H9 (cell line): ENCODE measurements at regions not wholly inside any gene's neighbourhood (a gene's known extent, or its start where the extent isn't known, plus 50 kb on each side); places are given as distances from the start of the nearest gene placed in this dataset.

ENCODE experiments used
- DNase-seq: peaks from one replicate; pipeline ENCODE4 v3.0.0-alpha.2; 2017
- H2AFZ ChIP-seq: one replicate; pipeline ENCODE4 v1.6.1; 2013; ENCODE audit warnings: mild to moderate bottlenecking, low read length, control low read depth, moderate library complexity
- H2AK5ac ChIP-seq: 2 replicates; pipeline ENCODE4 v1.6.1; 2013; ENCODE audit warnings: low read length, control low read depth, mixed read lengths; ENCODE audit not compliant: insufficient read length
- H2BK120ac ChIP-seq: one replicate; pipeline ENCODE4 v1.6.1; 2013; ENCODE audit warnings: low read depth, mild to moderate bottlenecking, low read length, control low read depth, inconsistent platforms; ENCODE audit not compliant: poor library complexity, severe bottlenecking
- H2BK12ac ChIP-seq: 2 replicates; pipeline ENCODE4 v1.6.1; 2013; ENCODE audit warnings: low read length, control low read depth, mixed read lengths, low read depth; ENCODE audit not compliant: insufficient read length
- H2BK15ac ChIP-seq: 2 replicates; pipeline ENCODE4 v1.6.1; 2013; ENCODE audit warnings: low read depth, low read length, control low read depth
- H2BK20ac ChIP-seq: one replicate; pipeline ENCODE4 v1.6.1; 2013; ENCODE audit warnings: low read depth, mild to moderate bottlenecking, low read length, control low read depth, inconsistent platforms; ENCODE audit not compliant: poor library complexity, severe bottlenecking
- H2BK5ac ChIP-seq: 2 replicates; pipeline ENCODE4 v1.6.1; 2013; ENCODE audit warnings: low read length, control low read depth, mixed read lengths; ENCODE audit not compliant: insufficient read length
- H3K14ac ChIP-seq: 2 replicates; pipeline ENCODE4 v1.6.1; 2013; ENCODE audit warnings: low read length, control low read depth; ENCODE audit not compliant: insufficient read depth
- H3K18ac ChIP-seq: 2 replicates; pipeline ENCODE4 v1.6.1; 2013; ENCODE audit warnings: low read depth, mild to moderate bottlenecking, mixed read lengths, low read length, control low read depth; ENCODE audit not compliant: insufficient read length
- H3K23ac ChIP-seq: 2 replicates; pipeline ENCODE4 v1.6.1; 2013; ENCODE audit warnings: low read length, control low read depth, mixed read lengths, low read depth; ENCODE audit not compliant: insufficient read length
- H3K23me2 ChIP-seq: 2 replicates; pipeline ENCODE4 v1.6.1; 2013; ENCODE audit warnings: low read depth, mild to moderate bottlenecking, mixed read lengths, low read length, control low read depth; ENCODE audit not compliant: insufficient read length, poor library complexity, severe bottlenecking
- H3K27ac ChIP-seq: 2 replicates; pipeline ENCODE4 v1.5.1; 2013; ENCODE audit warnings: low read length, control low read depth, mixed read lengths, low read depth; ENCODE audit not compliant: insufficient read length
- H3K27me3 ChIP-seq: 2 replicates; pipeline ENCODE4 v1.6.1; 2013; ENCODE audit warnings: low read length, control low read depth, inconsistent platforms; ENCODE audit not compliant: insufficient read depth
- H3K4ac ChIP-seq: 2 replicates; pipeline ENCODE4 v1.6.1; 2013; ENCODE audit warnings: low read depth, mild to moderate bottlenecking, control low read depth, inconsistent platforms, low read length, moderate library complexity
- H3K4me1 ChIP-seq: 2 replicates; pipeline ENCODE4 v1.6.1; 2013; ENCODE audit warnings: low read length, control low read depth, inconsistent platforms; ENCODE audit not compliant: insufficient read depth
- H3K4me2 ChIP-seq: 2 replicates; pipeline ENCODE4 v1.6.1; 2013; ENCODE audit warnings: low read length, control low read depth, mixed read lengths; ENCODE audit not compliant: insufficient read length, insufficient read depth
- H3K56ac ChIP-seq: 2 replicates; pipeline ENCODE4 v1.6.1; 2013; ENCODE audit warnings: low read depth, mild to moderate bottlenecking, mixed read lengths, low read length, control low read depth; ENCODE audit not compliant: insufficient read length
- H3K79me1 ChIP-seq: 2 replicates; pipeline ENCODE4 v1.6.1; 2013; ENCODE audit warnings: low read depth, mild to moderate bottlenecking, moderate library complexity, low read length, control low read depth, inconsistent platforms; ENCODE audit not compliant: insufficient read depth, poor library complexity, severe bottlenecking
- H3K79me2 ChIP-seq: 2 replicates; pipeline ENCODE4 v1.6.1; 2013; ENCODE audit warnings: low read length, control low read depth, inconsistent platforms; ENCODE audit not compliant: insufficient read depth
- H3K9ac ChIP-seq: 2 replicates; pipeline ENCODE4 v1.6.1; 2013; ENCODE audit warnings: low read length, control low read depth, mixed read lengths; ENCODE audit not compliant: insufficient read length; ENCODE audit errors: extremely low read depth
- H3K9me3 ChIP-seq: one replicate; pipeline ENCODE4 v1.6.1; 2013; ENCODE audit warnings: low read depth, low read length, inconsistent platforms; ENCODE audit not compliant: control insufficient read depth
- H3T11ph ChIP-seq: one replicate; pipeline ENCODE4 v1.6.1; 2013; ENCODE audit warnings: mild to moderate bottlenecking, low read length, control low read depth, inconsistent platforms
- H4K20me1 ChIP-seq: one replicate; pipeline ENCODE4 v1.6.1; 2013; ENCODE audit not compliant: control insufficient read depth, insufficient read length, insufficient read depth
- H4K5ac ChIP-seq: 2 replicates; pipeline ENCODE4 v1.6.1; 2013; ENCODE audit warnings: low read depth, mild to moderate bottlenecking, mixed read lengths, low read length, control low read depth; ENCODE audit not compliant: insufficient read length
- H4K8ac ChIP-seq: replicated peaks from 2 replicates; pipeline ENCODE4 v1.6.1; 2013; ENCODE audit warnings: low read length, control low read depth, mixed read lengths, low read depth; ENCODE audit not compliant: insufficient read length
- H4K91ac ChIP-seq: 2 replicates; pipeline ENCODE4 v1.6.1; 2013; ENCODE audit warnings: low read depth, mild to moderate bottlenecking, moderate library complexity, mixed read lengths, low read length, control low read depth; ENCODE audit not compliant: insufficient read length
- H3K27ac Mint-ChIP-seq, 3 experiments: 2 replicates in 2 of 3; 3 replicates in 1 of 3; pipeline ENCODE4 v1.8.0; 2020 to 2021; ENCODE audit warnings: mixed read lengths in 3 of 3, mild to moderate bottlenecking in 1 of 3, moderate library complexity in 1 of 3
- H3K27me3 Mint-ChIP-seq: 2 replicates; pipeline ENCODE4 v1.8.0; 2021; ENCODE audit warnings: low read depth, mild to moderate bottlenecking, moderate library complexity, mixed read lengths
- H3K36me3 Mint-ChIP-seq, 3 experiments: 2 replicates in 2 of 3; 3 replicates in 1 of 3; pipeline ENCODE4 v1.8.0; 2020 to 2021; ENCODE audit warnings: low read depth in 3 of 3, mixed read lengths in 3 of 3; ENCODE audit not compliant: insufficient read depth in 1 of 3
- H3K4me1 Mint-ChIP-seq, 2 experiments: 2 replicates each; pipeline ENCODE4 v1.8.0; 2020; ENCODE audit warnings: mixed read lengths in 2 of 2
- H3K4me3 Mint-ChIP-seq, 2 experiments: 2 replicates in 1 of 2; 3 replicates in 1 of 2; pipeline ENCODE4 v1.8.0; 2020 to 2021; ENCODE audit warnings: mild to moderate bottlenecking in 2 of 2, mixed read lengths in 2 of 2, moderate library complexity in 1 of 2
- H3K9me3 Mint-ChIP-seq, 2 experiments: 2 replicates in 1 of 2; 3 replicates in 1 of 2; pipeline ENCODE4 v1.8.0; 2020; ENCODE audit warnings: mild to moderate bottlenecking in 2 of 2, mixed read lengths in 2 of 2, moderate library complexity in 1 of 2
- CTCF ChIP-seq: fragments of 200-600 bp; sonication (generic); conservative IDR thresholded peaks from 3 replicates; pipeline ENCODE4 v1.8.0; 2021; ENCODE audit warnings: antibody characterized with exemption, mild to moderate bottlenecking
- WGBS: extraction: QIAGEN DNeasy Blood & Tissue Kit; methylation state at CpG from one replicate; pipeline ENCODE4 v1.1.7; 2013; ENCODE audit warnings: missing lambda C conversion rate, low lambda C conversion rate, mixed read lengths; ENCODE audit not compliant: insufficient read length; ENCODE audit errors: extremely low coverage; 5-methylcytosine and 5-hydroxymethylcytosine counted together

- Histone ChIP-seq H3K56ac (no peak overlapping the region), H4K20me1 (no peaks in the 10 kb centered on the region), H3K4me1 (no peaks in the 10 kb centered on the region), H3K18ac (no peak overlapping the region), H2AFZ (no peak overlapping the region), H3K9me3 (no peaks in the 10 kb centered on the region), H4K5ac (no peak overlapping the region), H2BK12ac (no peak overlapping the region), H3K4me2 (no peak overlapping the region), H3K79me1 (no peaks in the 10 kb centered on the region), H3T11ph (no peak overlapping the region), H3K27ac (no peak overlapping the region), H3K79me2 (no peaks in the 10 kb centered on the region), H3K9ac (no peak overlapping the region), H2BK120ac (no peak overlapping the region), H3K4ac (no peak overlapping the region), H2AK5ac (no peak overlapping the region), H2BK15ac (no peak overlapping the region), H4K8ac (no peak overlapping the region), H4K91ac (no peak overlapping the region), H3K14ac (no peak overlapping the region), H3K23ac (no peak overlapping the region), H2BK20ac (no peak overlapping the region), H2BK5ac (no peak overlapping the region), H3K23me2 (no peaks in the 10 kb centered on the region), H3K27me3 (no peaks in the 10 kb centered on the region)
- peaks cover 5 to 6% of the 10 kb centered on the region in 2 experiments; a peak in 3 of 4 replicates for H3K4me1 Mint-ChIP-seq
- no peaks in the 10 kb centered on the region; the same call in 1 of the 2 replicates for H3K27me3 Mint-ChIP-seq
- H3K9me3 Mint-ChIP-seq: no peaks in the 10 kb centered on the region
- no peak overlapping the region for H3K4me3 Mint-ChIP-seq
- no peak overlapping the region for H3K27ac Mint-ChIP-seq
- no peaks in the 10 kb centered on the region for H3K36me3 Mint-ChIP-seq
- TF ChIP-seq CTCF: no peak
- no CpG with 5 or more reads among the region's 3 CpGs for WGBS
- no peak for DNase-seq
Observed at GRCh38 chr1:229853751-229854150, 213.3 kb upstream of the GALNT2 start.
